ENCODE measurements at regions not wholly inside any gene's neighbourhood (a gene's known extent, or its start where the extent isn't known, plus 50 kb on each side); places are given as distances from the start of the nearest gene placed in this dataset.

DNA sequence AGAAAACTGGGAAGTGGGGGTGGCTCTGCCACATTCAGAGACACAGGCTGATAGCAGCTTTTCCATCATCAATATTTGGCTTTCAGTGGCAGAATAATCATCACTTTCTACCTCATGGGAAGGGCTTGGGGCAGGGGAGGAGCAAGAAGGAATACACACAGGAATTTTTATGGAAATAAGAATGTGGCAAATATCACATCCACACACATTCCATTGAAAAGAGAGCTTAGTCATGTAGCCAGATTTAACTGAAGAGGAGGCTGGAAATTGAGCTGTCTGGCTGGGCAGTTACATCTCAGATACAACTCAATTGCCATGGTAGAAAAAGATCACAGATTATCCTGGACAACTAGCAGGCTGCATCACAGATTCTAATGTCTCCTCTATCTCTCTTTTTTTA, 1474.0 kb upstream of the ACVR2A start:
- Histone ChIP-seq H3K27ac (no peak overlapping the region), H3K27me3 (no peaks in the 10 kb centered on the region), H3K36me3 (no peaks in the 10 kb centered on the region), H3K9me3 (no peaks in the 10 kb centered on the region), H3K4me1 (no peaks in the 10 kb centered on the region), H3K4me3 (no peak overlapping the region)
- TF ChIP-seq POLR2AphosphoS5 (IDR thresholded peaks at IDR 0.05), result no peak
- TF ChIP-seq EP300 (IDR thresholded peaks at IDR 0.05), result no peak
- no peak for TF ChIP-seq POLR2A (IDR thresholded peaks at IDR 0.05)
- TF ChIP-seq CTCF (IDR thresholded peaks at IDR 0.05), result no peak
- DNase-seq (ENCODE audit: low spot score in 2 of 2), result no peak

DNA sequence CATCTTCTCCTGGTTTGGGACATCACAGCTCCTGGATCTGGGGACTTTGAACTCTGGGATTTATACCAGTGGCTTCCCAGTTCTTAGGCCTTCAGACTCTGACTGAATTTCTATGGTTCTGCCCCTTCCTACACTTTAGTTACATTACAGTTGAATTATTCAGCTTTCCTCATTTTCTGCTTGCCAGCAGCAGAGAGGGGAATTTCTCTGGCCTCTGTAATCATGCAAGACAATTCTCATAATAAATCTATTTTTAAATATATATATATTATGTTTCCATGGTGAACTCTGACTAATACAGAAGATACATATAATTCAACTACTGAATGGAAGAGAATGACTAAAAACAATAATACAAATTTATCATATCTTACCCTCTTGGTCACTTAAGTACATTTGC, 1478.6 kb upstream of the ACVR2A start:
- no peaks in the 10 kb centered on the region for H3K9me3 ChIP-seq
- H3K27me3 ChIP-seq, result no peaks in the 10 kb centered on the region
- no peaks in the 10 kb centered on the region for H3K4me1 ChIP-seq
- no peak overlapping the region for H3K4me3 ChIP-seq
- DNase-seq (ENCODE audit: low spot score in 2 of 2), result no peak
- no peak overlapping the region for H3K27ac ChIP-seq
- TF ChIP-seq CTCF (IDR thresholded peaks at IDR 0.05) (no peak), POLR2A (IDR thresholded peaks at IDR 0.05) (no peak), POLR2AphosphoS5 (IDR thresholded peaks at IDR 0.05) (no peak), EP300 (IDR thresholded peaks at IDR 0.05) (no peak)
- H3K36me3 ChIP-seq, result no peaks in the 10 kb centered on the region

DNA sequence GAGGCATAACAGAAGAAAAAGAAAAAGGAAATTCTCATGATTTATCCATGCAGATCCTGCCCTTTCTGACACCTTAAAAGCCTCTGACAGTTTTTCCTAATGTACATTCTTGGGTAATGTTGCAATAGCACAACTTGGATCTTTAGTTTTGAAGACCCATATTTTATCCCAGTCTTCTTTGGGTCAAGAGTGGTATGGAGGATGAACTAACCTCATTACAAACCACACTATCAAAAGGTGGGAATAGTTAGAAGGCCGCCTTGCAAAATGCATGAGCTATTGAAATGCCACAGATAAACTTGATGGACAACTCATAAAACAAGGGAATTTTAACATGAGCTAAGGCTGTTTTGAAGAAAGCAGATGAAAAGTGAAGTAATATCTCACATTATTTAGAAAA, 1479.8 kb upstream of the ACVR2A start:
- Histone ChIP-seq H3K27ac (no peak overlapping the region), H3K27me3 (no peaks in the 10 kb centered on the region), H3K36me3 (no peaks in the 10 kb centered on the region), H3K4me3 (no peak overlapping the region), H3K9me3 (no peaks in the 10 kb centered on the region), H3K4me1 (no peaks in the 10 kb centered on the region)
- DNase-seq (ENCODE audit: low spot score in 2 of 2), result no peak
- WGBS, result 95% methylated on average over 1 of the region's 1 CpG
- no peak for TF ChIP-seq POLR2AphosphoS5 (IDR thresholded peaks at IDR 0.05)
- TF ChIP-seq EP300 (IDR thresholded peaks at IDR 0.05), result no peak
- TF ChIP-seq POLR2A (IDR thresholded peaks at IDR 0.05), result no peak
- TF ChIP-seq CTCF (IDR thresholded peaks at IDR 0.05), result no peak

DNA sequence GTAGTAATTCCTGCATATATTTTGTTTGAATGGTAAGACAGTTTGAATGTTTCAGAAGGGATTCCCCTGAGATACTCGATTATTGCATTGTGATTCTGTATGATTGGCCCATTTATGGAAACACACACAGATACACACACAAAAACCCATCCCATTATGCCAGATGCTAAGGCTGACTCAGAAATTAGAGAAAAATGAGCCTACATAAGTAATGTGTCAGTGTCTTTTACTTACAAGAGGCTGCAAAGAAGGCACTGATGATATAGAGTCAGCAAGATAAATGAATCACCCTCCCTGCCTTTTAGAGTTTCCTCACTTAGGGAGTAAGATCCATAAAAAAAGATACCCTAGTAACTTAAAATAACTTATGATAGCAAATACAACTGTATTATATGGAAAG, 1481.1 kb upstream of the ACVR2A start:
- no peaks in the 10 kb centered on the region for H3K36me3 ChIP-seq
- H3K4me3 ChIP-seq, result no peak overlapping the region
- no peak for DNase-seq (ENCODE audit: low spot score in 2 of 2)
- H3K9me3 ChIP-seq, result no peaks in the 10 kb centered on the region
- TF ChIP-seq CTCF (IDR thresholded peaks at IDR 0.05), result no peak
- no peak for TF ChIP-seq POLR2AphosphoS5 (IDR thresholded peaks at IDR 0.05)
- H3K4me1 ChIP-seq, result no peaks in the 10 kb centered on the region
- no peaks in the 10 kb centered on the region for H3K27me3 ChIP-seq
- WGBS, result 86% methylated on average over 1 of the region's 1 CpG
- no peak overlapping the region for H3K27ac ChIP-seq

DNA sequence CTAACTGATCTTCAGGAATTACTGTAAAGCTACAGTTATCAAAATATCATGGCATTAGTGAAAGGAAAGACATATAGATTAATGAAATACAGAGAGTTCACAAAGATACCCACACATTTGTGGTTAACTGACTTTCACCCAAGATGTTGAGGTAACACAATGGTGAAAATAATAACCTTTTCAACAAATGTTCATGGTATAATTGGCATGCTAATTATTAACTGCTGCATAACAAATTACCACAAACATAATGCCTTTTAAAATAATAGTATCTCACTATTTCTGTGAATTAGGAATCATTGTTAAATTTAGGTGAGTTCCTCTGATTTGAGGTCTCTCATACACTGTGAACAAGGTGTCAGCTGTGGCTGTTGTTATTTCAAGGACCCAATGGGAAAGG, 1493.1 kb upstream of the ACVR2A start:
- no peaks in the 10 kb centered on the region for H3K27me3 ChIP-seq
- no peaks in the 10 kb centered on the region for H3K4me1 ChIP-seq
- TF ChIP-seq EP300 (IDR thresholded peaks at IDR 0.05) (no peak), CTCF (IDR thresholded peaks at IDR 0.05) (no peak), POLR2AphosphoS5 (IDR thresholded peaks at IDR 0.05) (no peak), POLR2A (IDR thresholded peaks at IDR 0.05) (no peak)
- no peaks in the 10 kb centered on the region for H3K36me3 ChIP-seq
- H3K27ac ChIP-seq, result no peak overlapping the region
- H3K4me3 ChIP-seq, result no peak overlapping the region
- no peaks in the 10 kb centered on the region for H3K9me3 ChIP-seq
- DNase-seq (ENCODE audit: low spot score in 2 of 2), result no peak

All from suprapubic skin (tissue), 4 donors.